HG03095 (cell line): ENCODE measurements at regions not wholly inside any gene's neighbourhood (a gene's known extent, or its start where the extent isn't known, plus 50 kb on each side); places are given as distances from the start of the nearest gene placed in this dataset.
A peak's percentile ranks its signal among the peaks of the same experiment; 100 is the strongest.
"Not testable (repeated sequence)": the region's sequence is repeated elsewhere in the genome, so short reads cannot be mapped to it uniquely, and the experiment has no call there.

Experiments
- ATAC-seq: cut with Tn5 transposase; IDR thresholded peaks from one replicate; pipeline ENCODE4 v1.9.1; 2021; ENCODE audit warnings: moderate library complexity; ENCODE audit not compliant: unreplicated experiment

DNA sequence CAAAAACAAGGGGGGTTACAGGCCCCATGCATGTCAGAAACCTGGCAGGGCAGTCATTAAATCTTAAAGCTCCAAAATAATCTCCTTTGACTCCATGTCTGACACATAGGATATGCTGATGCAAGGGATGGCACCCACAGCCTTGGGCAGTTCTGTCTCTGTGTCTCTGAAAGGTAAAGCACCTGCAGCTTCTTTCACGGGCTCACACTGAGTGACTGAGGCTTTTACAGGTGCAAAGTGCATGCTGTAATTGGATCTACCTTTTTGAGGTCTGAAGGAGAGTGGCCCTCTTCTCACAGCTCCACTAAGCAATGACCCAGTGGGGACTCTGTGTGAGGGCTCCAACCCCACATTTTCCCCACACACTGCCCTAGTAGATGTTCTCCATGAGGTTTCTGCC, 1309.0 kb upstream of the B3GALT2 start:
- ATAC-seq = no peak

DNA sequence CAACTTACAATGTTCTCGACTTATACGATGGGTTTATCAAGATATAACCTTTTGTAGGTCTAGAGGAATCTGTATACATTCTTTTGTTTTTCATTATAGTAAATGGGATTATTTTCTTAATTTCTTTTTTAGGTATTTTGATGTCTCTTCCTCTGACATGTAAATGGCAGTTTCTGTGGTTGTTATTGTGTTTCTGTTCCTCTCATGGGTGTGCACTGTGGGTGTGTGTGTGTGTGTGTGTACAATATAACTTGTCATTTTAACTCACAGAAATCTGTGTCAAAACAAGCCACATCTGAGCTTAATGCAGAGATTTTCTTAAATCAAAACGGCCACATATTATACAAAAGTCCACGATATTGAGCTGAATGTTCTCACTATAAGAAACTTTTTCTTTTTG, 1300.8 kb upstream of the B3GALT2 start:
- ATAC-seq = no peak

DNA sequence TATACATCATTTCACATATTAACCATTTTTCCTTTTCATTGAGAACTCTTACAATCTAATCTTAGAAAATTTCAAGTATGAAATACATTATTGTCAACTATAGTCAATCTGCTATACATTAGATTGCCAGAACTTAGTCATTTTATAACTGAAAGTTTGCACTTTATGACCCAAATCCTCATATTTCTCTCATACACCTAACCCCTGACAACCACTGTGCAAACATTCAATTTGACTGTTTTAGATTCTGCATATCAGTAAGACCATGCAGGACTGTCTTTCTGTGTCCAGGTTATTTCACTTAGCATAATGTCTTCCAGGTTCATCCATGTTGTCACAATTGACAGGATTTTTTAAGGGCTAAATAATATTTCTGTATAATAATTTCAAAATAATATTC, 1299.0 kb upstream of the B3GALT2 start:
- no peak for ATAC-seq

DNA sequence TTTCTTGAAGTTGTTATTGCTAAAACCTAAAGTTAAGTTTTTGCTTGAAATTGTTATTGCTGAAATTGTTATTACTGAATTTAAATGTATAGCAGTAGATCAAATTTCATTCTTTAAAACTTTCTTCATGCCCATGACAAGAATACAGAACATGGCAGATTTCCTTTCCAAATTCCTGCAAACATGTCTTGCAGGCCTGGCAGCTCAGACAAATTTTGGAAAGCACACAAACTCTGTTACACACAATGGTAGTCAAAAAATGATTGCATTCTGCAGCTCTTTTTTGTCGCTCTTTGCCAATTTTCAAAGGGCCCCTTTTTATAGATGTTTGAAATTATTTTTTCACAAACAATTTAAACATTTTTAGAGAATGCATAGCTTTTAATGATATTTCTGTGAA, 1292.3 kb upstream of the B3GALT2 start:
- no peak for ATAC-seq

DNA sequence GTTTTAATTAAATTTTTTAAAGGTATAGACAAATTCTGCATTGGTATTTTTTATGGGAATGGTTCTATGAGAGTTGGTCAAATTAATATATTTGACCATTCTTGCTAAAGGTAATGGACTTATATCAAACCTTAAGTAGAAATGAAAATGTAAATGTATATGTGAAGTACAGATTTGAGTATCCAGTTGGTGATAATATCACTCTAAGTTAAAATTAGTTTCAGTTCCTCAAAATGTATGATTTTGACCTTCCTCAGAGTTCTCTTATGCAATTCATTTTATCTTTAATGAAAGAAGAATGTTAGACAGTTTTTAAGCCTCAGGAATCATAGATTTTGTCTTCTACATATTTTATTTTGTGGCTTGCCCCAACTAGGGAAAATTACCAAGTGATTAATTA, 1291.5 kb upstream of the B3GALT2 start:
- ATAC-seq = peak; percentile 91

DNA sequence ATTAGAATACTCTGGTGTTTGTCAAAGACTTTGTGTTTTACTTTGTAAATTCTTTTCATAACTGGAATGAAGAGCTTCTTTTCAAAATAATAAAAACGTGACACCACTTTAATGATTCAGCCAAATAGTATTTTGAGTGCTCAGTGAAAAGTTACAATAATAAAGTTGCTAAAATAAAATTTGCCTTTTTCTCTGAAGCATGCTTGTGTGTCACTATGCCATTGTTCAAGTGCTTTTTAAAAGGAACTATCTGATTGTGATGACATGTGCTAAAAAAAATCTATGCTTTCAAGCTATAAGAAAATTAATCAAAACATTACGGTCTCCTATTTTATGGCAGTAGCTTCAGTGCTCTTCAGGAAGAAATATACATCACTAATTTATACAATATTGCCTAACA, 1290.5 kb upstream of the B3GALT2 start:
- no peak for ATAC-seq

DNA sequence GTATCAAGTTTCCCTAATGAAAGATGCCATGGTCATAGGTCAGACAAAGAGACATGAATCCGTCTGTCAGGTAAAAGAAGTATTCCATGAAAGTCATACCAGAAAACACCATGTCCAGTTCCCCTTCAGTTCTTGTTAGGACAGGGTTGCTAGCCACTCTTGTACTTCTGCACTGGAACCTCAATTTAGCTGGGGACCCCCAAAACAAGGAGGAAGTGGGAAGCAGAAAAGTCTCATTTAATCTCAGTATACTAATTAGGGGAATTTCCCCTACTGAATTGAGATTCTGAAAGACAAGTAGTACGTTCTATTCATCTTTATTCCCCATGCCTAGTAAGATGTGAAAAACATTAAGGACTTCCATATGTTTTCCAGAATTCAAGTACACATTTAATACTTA, 1289.9 kb upstream of the B3GALT2 start:
- no peak for ATAC-seq

DNA sequence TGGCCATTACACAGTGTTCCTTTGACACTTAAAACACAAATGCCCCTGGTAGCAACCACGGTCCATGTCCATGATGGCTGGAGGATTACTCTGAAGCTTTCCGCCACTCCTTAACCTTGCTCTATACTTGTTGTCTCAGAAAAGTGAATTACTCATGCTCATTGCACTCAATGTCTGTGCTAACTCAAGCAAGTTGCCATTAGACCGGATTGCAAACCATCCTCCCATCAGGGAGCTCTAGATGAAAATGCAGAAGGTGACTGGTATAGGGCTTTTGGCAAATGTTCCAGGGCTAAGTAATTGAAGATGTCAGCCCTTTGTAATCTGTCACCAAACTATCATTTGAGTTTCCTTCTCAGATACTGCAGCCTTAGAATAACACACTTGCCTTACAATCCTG, 1288.3 kb upstream of the B3GALT2 start:
- ATAC-seq = no peak

DNA sequence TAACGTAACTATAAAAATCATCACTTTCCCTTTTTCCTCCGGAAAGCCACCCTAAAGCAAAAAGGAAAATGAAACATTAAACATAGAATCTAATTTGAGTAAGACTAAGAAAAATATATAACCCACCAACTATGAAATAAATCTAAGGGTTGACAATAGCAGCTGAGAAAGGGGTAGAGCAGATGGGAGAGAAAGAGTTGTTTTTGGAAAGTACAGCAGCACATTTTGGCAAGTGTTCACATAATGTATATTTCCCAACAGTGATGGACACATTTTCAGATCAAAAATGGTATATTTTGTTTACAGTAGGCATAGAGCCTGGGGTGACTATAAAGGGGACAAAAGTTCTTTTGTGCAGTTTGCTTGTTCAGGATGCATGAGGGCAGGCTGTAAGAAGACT, 1287.4 kb upstream of the B3GALT2 start:
- no peak for ATAC-seq

DNA sequence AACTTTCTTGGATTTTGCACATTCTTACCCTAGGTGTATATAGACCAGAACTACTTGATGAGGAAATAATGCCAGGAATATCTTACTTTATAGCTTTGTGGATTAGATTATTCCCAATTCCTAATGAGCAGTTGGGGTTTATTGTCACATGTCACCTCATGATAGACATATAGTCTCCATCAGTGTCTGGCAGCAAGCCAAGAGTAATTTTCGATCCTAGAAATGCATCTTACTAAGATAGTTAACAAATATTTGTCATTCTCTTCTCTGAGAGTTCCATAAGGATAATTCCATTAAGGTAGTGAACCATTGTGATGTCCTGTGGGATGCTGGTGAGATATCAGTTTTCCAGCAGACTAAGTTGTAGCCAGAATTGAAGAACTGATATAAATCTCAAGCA, 1282.9 kb upstream of the B3GALT2 start:
- ATAC-seq = no peak

DNA sequence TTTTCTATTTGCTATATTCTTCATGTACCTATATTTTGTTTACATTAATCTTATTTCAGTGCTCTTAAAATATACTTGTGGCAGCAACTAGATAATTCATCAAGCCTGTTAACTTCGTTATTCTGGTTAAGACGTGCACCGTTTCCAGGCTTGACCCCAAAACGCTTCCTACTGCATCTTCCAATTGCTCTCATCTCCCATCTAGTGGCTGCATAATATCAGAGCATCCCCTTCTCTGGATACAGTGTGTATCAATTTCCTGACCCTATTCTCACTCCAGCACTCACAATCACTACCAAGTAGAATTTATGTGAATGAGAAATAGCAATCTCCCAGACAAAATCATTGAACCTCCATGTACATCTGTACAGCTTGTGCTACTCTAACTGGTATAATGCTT, 1280.3 kb upstream of the B3GALT2 start:
- no peak for ATAC-seq

DNA sequence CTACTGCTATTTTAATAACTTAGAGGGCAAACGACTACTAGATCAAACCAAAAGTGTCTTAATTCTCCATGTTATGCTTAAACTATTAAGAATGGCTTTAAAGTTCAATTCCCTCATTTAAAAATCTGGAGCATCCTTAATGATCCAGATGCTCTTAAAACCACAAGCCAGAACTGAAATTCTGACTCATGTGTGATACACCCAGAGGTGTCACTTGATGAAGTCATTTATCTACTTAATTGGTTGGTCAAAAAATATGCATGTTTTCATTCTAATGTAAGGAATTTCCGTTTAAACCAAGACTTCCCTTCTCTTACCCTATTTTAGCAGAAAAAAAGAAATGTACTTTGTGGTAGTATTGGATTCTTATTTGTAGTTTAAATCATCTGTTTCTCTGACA, 1261.2 kb upstream of the B3GALT2 start:
- no peak for ATAC-seq

DNA sequence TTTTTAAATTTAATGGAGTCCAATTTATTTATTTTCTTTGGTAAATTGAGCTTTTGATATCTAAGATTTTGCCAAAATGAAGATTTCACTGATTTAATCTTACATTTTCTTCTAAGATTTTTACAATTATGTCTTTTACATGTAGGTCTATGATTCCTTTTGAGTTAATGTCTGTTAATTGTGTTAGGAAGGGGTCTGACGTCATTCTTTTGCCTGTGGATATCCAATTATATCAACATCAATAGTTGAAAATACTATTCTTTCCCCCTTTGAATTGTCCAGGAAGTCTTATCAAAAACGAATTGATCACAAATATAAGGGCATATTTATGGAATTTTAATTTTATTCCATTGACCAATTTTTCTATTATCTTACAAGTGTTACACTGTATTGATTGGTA, 1258.8 kb upstream of the B3GALT2 start:
- ATAC-seq = no peak

DNA sequence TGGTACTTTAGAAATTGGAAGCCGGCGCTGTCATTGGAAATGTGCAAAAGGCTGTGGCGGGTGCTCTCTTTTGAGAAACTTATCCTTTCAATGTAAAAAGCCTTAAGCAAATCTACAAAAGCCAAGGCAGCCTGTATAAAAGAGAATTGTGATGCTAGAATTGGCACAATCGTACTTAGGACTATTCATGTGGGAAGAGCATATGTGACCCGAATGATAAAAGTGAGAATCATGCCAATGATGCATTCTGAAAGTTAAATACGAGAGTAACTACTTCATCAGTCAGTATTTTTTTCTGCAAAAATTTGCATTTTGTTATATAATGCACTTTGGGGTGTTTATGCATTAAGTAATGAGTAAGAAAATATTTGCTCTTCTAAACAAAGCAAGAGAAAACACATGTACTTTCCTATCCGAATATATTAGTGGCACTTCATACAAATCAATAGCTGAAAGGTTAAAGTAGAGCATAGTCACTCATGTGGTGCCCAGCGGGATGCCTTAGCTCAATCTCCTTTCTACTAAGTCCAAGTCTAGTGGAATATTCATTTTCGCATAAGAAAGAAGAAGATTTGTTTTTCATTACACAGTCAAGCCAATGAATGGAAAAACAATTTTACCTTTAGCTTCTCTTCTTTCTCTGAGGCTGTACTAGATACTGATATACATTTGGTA, 1256.6 kb upstream of the B3GALT2 start:
- ATAC-seq = no peak

DNA sequence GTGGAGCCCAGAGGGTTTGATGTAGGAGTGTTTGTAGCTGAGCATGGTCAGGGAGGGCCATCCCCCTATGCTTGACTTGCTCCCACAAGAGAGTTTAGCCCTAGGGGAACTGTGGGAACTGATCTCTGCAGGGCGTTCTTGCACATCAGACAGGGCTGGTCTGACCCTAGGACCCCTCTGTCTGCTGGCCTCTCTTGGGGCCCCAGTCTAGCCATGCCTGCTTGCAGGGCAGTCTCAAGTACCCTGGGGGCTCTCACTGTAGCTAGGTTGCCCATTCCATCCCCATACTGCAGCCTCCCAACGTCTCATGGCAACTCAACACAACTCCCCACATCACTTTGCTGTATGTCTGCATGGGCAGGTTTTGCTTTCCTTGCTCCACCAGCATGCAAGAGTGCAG, 1250.7 kb upstream of the B3GALT2 start:
- ATAC-seq = no peak

DNA sequence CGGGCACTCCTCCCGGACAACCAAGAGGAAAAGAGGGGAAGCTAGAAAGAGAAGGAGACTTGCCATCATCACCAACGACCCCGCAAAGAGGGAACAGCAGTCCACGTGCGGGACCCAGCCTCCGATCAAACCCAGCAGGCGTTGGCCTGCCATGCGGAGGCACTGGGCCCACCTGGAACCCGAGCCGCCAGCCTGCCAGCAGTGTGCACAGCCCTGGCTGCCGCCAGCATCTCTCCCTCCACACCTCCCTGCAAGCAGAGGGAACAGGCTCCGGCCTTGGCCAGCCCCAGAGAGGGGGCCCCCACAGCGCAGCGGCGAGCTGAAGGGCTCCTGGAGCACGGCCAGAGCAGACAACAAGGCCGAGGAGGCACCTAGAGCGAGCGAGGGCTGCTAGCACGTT, 1244.7 kb upstream of the B3GALT2 start:
- no peak for ATAC-seq

DNA sequence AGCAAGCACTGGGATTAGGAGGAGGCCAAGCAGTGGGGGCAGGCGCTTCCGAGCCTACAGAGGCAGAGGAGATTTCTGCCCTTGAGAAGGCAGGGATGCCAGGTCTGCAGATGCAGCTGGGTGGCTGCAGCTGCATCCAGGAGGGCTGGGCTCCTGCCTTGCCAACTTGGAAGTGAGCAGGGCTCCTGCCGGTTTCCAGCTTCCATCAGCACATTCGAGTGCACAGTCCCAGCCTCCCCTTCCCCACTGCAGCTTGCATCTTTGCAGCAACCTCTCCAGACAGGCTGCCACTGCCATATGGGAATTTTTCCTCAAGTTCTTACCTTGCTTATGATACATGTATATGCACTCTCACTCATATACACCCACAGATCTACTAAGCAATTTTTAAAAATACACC, 1234.3 kb upstream of the B3GALT2 start:
- no peak for ATAC-seq

DNA sequence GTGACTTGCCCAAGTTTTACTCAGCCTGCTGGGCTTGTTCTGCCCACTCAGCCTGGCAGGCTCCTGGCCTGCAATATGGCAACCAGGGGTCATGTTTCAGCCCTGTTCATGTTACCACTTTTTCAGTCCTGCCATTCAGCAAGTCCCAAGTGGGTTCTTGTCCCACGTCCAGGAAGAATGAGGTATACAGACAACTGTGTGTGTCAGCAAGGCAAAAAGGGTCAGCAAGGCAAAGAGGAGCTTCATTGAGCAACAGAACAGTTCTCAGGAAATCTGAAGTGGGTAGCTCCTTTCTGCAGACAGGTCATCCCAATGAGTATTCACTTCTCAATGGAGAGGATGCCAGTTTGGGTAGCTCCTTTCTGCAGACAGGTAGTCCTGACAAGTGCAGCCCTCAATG, 1233.3 kb upstream of the B3GALT2 start:
- ATAC-seq = no peak

DNA sequence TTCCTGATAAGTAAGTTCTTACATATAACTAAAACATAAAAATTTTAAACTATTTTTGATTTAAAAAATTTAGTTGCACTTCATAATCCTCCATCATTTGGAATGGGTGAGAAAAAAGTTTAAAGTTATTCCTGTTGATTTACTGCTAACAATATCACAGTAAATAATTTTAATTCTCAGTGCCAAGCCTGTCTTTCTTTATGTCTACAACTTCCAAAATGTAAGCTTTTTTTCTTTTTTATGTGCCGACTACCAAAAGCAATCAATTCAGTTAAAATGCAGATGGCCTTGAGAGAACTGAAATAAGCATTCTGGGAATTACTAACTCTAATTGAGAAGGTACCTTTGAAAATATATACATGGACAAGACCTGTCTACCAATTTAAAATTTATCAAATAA, 1224.3 kb upstream of the B3GALT2 start:
- no peak for ATAC-seq

DNA sequence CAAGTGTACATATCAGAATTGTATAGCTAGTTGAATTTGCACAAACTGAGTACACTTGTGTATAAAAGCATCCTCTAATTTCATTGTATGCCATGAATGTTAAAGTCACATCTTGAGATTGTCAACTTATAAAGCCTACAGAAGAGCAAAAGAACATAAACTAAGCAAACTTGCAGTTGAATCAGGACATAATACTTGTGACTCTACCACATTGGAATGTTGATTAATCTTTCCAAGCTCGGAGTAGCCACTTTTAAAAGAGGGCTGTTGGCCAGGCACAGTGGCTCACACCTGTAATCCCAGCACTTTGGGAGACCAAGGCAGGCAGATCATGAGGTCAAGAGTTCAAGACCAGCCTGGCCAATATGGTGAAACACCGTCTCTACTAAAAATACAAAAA, 1220.8 kb upstream of the B3GALT2 start:
- ATAC-seq = not testable (repeated sequence)

DNA sequence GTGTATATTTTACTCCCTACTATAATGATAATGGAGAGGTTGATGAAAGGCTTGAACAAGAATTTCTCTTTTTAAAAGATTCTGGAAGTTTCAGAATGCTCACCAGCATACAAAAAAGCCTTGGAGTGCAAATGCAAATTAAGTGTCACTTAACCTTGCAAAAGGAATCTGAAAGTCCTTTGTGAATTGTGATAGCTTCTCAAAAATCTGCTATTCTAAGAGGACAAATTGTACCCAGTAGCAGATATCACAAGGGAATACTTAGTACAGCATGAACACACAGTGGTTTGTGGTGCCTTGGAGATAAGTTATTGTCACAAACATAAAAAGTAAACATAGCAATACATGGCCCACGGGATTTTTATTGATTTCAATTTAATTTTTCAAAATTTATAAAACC, 1208.3 kb upstream of the B3GALT2 start:
- ATAC-seq = no peak

DNA sequence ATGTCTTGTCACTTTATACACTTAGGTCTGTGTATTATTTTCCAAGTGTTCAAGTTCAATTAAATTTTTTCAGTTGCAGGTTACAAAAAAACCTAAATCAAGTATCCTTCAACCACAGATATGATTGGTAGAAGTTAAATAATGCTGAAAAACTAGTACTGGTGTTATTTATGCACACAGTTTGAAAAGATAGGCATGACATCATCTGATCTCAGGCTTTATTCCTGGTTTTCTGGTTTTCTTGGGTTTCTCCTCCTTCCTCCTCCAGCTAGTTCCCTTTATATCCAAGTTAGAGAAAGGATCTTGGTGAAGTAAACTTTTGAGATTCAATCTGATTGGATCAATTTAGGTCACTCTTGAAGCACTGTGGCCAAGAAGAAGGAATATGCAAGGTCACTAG, 1201.1 kb upstream of the B3GALT2 start:
- no peak for ATAC-seq

DNA sequence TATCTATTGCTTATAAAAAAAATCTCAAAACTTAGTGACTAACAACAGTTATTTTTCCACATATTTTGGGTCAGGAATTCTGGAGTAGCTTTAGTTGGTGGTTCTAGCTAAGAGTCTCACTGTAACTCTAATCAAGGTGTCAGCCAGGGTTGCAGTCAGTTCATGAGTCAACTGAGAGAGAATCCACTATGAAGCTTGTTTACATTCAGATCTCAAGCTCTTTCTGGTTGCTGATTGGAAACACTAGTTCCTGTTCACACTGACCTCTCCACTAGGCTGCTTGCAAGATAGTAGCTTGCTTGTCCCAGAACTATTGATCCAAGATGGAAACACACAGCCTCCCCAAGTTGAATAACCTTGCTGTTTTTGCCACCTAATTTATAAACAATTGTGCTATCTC, 1192.1 kb upstream of the B3GALT2 start:
- ATAC-seq = no peak

DNA sequence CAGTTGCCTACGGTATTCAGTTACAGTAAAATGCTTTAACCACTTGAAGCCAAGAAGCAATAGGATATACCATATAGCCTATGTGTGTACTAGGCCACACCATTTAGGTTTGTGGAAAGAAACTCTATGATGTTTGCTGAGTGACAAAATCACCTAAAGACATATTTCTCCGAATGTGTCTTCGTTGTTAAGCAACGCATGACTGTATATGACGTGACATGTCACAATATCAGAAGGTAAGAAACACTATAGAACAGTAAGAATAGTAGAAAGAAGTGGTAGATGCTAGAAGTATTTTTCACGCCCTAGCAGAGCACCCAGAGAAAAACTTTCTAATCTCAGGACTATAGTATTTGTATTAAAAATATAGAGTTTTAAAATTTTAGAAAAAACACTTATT, 1188.2 kb upstream of the B3GALT2 start:
- ATAC-seq = no peak
